NOMO-1 treated with DMSO at 0.1 percent for 48 hours (cell line): ENCODE measurements at regions not wholly inside any gene's neighbourhood (a gene's known extent, or its start where the extent isn't known, plus 50 kb on each side); places are given as distances from the start of the nearest gene placed in this dataset.
"Not testable (repeated sequence)": the region's sequence is repeated elsewhere in the genome, so short reads cannot be mapped to it uniquely, and the experiment has no call there.

Experiments used
- DNase-seq: peaks from one replicate; lab custom pipeline; 2025; ENCODE audit not compliant: unreplicated experiment; lab: John Stamatoyannopoulos, UW

GRCh38 chr11:31959716-31960115 is 131.2 kb upstream of the RCN1 start:
- DNase-seq: no peak

DNA sequence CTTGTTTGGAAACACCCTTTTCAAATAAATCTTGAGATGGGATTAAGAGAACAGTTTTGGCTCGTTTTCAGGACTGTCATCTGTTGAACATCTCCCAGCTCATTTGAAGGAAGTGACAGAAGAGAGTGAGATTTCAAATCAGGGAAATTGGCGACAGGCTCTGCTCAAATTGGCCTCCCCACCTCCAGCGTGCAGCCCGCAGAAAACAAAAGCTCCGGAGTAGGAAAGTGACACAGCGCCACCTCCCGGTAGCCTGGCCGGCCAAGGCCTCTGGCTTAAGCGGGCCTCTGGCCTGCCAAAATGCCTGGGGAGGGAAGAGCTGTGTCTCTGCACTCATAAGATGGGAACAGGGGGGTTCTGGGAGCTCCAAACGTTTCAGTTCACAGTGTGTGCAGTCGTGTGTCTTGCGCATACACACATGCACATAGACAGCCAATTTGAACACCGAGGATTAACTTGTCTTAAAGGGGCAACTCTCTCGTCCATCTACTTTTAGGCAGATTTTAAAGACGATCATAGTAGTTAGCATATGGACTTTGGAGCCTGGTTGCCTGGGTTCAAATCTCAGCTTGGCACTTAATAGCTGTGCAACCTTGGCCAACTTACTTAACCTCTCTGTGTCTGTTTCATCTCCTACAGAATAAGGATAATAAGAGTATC is 132.7 kb upstream of the RCN1 start:
- DNase-seq: no peak

DNA sequence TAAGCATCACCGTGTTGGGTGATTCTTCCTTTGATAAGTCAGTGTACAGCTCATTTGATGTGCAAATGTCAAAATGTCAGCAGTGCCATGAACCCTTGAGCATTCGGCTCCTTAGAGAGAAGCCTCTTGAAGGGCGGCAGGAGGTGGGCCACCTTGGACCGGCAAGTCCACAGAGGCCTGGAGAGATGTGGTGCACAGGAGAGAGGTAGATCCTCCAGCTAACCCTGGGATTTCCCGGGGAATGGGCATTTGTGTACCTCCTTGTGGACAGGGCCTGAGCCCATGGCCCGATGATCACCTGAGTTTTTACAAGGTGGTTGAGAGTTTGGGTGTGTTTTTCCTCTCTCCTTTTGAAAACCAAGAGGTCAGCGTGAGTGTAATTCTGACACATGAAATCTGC is 133.2 kb upstream of the RCN1 start:
- no peak for DNase-seq

DNA sequence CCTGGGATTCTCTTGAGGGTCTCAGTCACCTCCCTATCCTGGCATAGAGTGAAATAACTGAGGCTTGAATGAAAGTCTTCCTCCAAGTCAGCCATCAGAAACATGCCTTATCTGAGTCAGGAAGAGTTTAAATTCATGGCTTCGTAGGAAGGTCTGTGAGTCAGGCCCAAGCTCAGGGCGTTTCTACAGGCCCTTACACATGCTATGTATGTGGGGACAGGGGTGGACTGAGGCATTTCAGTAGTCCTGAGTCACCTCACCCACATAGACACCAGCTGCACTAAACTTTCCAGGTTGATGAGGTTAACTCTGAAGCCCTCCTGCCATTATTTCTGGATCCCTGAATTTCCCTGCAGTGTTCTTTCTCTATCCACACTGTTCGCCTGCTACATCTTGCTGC is 134.6 kb upstream of the RCN1 start:
- DNase-seq: no peak

- DNase-seq: no peak
Observed at GRCh38 chr11:31955838-31956237, 135.0 kb upstream of the RCN1 start.

- DNase-seq: no peak
Observed at GRCh38 chr11:31953803-31954327, 137.0 kb upstream of the RCN1 start.

- DNase-seq: not testable (repeated sequence)
Observed at GRCh38 chr11:31949733-31950200, 138.6 kb upstream of the PAX6 start.

GRCh38 chr11:31947051-31947450 is 135.9 kb upstream of the PAX6 start:
- DNase-seq: no peak

DNA sequence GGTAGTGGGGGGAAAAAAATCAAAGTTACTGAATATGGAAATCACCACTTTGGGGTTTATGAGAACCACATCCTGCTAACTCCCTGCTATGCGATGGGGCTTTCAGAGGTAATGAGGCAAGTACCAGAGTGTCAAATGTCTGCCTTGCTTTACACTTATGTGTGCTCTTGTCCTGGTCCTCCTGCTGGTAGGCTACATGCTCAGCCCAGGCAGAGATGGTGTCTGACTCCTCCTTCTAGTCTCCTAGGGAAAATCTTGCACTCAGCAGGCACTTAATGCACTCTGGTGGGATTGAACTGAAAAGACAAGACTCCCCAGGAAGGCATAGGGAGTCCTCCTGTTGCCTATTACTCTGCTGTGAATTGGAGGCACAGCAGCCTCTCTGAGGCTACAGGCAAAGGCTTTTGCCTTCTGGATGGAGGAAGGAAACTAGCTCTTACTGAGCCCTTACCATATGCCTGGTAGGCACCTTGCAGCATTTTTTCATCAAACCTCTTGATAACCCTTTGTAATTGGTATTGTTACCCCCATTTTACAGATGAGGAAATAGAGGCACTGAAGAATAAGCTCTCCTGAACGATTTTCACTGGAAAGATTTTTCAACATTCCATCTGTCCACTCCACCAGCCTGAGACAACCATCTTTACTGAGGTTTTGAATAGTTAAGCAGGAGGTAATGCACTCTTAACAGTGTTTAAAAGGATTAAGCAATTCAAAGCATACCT is 132.1 kb upstream of the PAX6 start:
- DNase-seq: no peak

GRCh38 chr11:31940371-31941037 is 129.4 kb upstream of the PAX6 start:
- no peak for DNase-seq

DNA sequence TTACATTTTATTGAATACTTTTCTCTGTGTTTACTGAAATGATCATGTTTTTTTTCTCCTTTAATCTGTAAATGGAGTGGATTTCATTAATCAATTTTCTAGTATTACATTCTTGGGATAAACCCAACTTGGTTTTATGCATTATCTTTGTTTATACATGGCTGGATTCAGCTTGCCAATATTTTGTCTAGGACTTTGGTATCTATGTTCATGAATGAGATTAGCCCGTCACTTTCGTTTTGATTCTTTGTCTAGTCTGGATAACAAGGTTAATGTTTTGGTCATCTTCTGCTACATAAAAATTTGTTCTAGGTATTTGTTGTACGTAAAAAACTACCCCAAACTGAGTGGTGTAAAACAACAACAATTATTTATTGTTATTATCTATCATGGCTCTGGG is 127.9 kb upstream of the PAX6 start:
- no peak for DNase-seq

- DNase-seq: no peak
Observed at GRCh38 chr11:31936312-31936711, 125.2 kb upstream of the PAX6 start.

DNA sequence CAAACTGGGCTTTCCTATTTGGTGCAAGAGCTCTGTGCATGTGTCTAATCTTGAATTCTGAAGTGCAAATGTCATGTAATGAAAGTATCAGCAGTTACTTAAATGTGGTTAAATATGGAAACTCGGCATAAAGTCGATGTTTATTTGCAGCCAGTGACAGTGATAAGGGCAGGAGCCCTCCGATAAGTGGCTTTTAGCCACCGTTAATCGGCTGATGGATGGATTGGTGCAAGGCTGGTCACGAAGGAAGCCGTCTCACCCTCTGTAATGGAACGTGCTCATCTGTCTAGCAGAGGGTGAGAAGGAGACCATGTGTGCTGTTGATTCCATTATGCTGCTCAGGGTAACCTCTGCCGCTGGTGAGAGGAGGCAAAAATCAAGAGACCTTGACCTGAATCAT is 121.8 kb upstream of the PAX6 start:
- DNase-seq: no peak

GRCh38 chr11:31927982-31928381 is 116.9 kb upstream of the PAX6 start:
- DNase-seq: no peak

GRCh38 chr11:31926816-31927528 is 115.8 kb upstream of the PAX6 start:
- DNase-seq: no peak

DNA sequence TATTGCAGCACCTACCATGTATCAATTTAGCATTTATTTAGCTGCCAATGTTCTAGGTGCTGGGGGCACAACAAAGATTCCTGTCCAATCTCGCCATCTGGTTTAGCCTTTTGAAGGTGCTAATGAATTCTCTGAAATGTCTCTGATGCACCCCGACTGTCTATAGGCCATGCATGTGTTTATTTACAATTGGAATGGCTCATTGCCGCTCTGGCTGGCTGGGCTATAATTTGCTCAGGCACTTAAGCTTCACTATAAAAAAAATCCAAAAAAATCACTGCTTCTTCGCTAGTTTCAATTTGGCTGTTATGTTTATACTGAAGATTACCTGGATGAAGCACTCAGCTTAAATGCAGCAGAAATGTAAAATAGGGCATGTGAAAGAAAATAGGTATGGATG is 115.0 kb upstream of the PAX6 start:
- no peak for DNase-seq

DNA sequence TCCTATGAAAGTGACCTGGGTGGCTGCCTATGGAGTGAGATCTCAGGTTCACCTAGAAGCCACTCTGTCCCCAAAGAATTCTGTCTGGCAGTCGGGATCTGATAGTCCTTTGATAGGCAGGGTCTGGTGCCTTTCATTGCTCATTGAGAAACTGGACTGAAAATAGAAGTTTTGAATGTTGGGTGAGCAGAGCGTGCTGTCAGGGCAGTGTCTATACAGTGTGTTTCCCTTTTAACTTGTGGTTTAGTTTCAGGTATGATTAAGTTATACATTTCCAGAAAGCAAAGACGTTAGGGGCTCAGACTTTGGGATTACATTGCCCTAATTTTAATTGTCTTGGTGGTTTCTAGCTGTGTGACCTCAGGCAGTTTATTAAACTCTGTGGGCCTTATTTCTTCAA is 111.3 kb upstream of the PAX6 start:
- DNase-seq: no peak

GRCh38 chr11:31921081-31921480 is 110.0 kb upstream of the PAX6 start:
- no peak for DNase-seq

- no peak for DNase-seq
Observed at GRCh38 chr11:31919175-31919574, 108.1 kb upstream of the PAX6 start.

GRCh38 chr11:31915867-31916266 is 104.7 kb upstream of the PAX6 start:
- no peak for DNase-seq

DNA sequence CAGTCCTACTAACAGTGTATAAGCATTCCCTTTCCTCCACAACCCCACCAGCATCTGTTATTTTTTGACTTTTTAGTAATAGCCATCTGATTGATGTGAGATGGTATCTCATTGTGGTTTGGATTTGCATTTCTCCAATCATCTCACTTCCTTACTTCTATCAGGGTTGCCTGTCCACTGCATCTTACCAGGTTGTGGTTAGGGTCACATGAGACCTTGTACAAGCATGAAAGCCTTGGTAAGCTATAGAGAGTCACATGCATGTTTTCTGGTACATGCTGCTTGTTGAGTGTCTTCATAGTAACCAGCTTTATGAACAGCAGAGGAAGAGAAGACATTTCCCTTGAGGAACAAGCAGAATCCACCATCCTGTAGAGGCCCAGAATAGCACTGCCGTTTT is 102.9 kb upstream of the PAX6 start:
- DNase-seq: no peak
